GM10266 (cell line): ENCODE measurements at regions not wholly inside any gene's neighbourhood (a gene's known extent, or its start where the extent isn't known, plus 50 kb on each side); places are given as distances from the start of the nearest gene placed in this dataset.

Experiments used
- DNase-seq: peaks from one replicate; pipeline ENCODE4 v3.0.0; 2012; ENCODE audit errors: extremely low spot score
- CTCF ChIP-seq: IDR thresholded peaks from 2 replicates; pipeline ENCODE4 v1.5.1; 2012; ENCODE audit warnings: mild to moderate bottlenecking, low read depth; ENCODE audit not compliant: control insufficient read depth, insufficient read depth; ENCODE audit errors: missing control alignments

GRCh38 chr11:45413156-45413858 is 127.2 kb upstream of the SYT13 start:
- TF ChIP-seq CTCF, result no peak
- DNase-seq, result no peak

GRCh38 chr11:45412521-45412920 is 126.4 kb upstream of the SYT13 start:
- DNase-seq, result no peak
- no peak for TF ChIP-seq CTCF

- TF ChIP-seq CTCF, result no peak
- DNase-seq, result no peak
Observed at GRCh38 chr11:45412051-45412471, 125.9 kb upstream of the SYT13 start.

- DNase-seq, result no peak
Observed at GRCh38 chr11:45411228-45411946, 125.2 kb upstream of the SYT13 start.

GRCh38 chr11:45410391-45411227 is 124.5 kb upstream of the SYT13 start:
- DNase-seq, result no peak
- TF ChIP-seq CTCF, result no peak

More at GRCh38 chr11:45411228-45411946, 125.2 kb upstream of the SYT13 start:
- no peak for TF ChIP-seq CTCF

- TF ChIP-seq CTCF, result no peak
- DNase-seq, result no peak
Observed at GRCh38 chr11:45409587-45409986, 123.4 kb upstream of the SYT13 start.
